ENCODE measurements at regions not wholly inside any gene's neighbourhood (a gene's known extent, or its start where the extent isn't known, plus 50 kb on each side); places are given as distances from the start of the nearest gene placed in this dataset.

DNA sequence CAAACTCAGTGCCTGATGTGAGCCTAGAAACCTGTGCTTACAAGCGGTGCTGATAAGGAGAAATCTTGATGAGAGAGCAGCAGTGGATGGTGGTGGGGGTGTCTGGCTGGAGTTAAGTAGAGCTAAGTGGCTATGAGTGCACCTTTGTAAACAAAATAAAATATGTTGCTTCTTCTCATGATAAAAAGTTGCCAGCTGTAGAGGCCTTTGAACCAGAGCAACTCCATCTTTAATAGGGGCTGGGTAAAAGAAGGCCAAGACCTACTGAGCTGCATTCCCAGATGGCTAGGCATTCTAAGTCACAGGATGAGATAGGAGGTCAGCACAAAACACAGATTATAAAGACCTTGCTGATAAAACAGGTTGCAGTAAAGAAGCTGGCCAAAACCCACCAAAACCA, 107.6 kb upstream of the FAM3C start:
- ChIA-PET CTCF (interaction anchor here (1.2 to 1.8 kb wide), 2 partner anchors 26 to 134 kb away, joined by 3 to 6 read pairs; no protein-coding TSS in a partner anchor), POLR2A (no interaction called here)
- Mint-ChIP-seq H3K4me3 (no peak overlapping the region), H3K9me3 (peaks cover 25% of the 10 kb centered on the region), H3K4me1 (ENCODE audit: low read depth) (peaks cover 16% of the 10 kb centered on the region), H3K27me3 (no peaks in the 10 kb centered on the region), H3K27ac (no peak overlapping the region), H3K36me3 (ENCODE audit: low read depth) (peaks cover 6% of the 10 kb centered on the region)
- ATAC-seq (no peak), DNase-seq (no peak)
- TF ChIP-seq, protein P1, sequence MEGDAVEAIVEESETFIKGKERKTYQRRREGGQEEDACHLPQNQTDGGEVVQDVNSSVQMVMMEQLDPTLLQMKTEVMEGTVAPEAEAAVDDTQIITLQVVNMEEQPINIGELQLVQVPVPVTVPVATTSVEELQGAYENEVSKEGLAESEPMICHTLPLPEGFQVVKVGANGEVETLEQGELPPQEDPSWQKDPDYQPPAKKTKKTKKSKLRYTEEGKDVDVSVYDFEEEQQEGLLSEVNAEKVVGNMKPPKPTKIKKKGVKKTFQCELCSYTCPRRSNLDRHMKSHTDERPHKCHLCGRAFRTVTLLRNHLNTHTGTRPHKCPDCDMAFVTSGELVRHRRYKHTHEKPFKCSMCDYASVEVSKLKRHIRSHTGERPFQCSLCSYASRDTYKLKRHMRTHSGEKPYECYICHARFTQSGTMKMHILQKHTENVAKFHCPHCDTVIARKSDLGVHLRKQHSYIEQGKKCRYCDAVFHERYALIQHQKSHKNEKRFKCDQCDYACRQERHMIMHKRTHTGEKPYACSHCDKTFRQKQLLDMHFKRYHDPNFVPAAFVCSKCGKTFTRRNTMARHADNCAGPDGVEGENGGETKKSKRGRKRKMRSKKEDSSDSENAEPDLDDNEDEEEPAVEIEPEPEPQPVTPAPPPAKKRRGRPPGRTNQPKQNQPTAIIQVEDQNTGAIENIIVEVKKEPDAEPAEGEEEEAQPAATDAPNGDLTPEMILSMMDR (IDR thresholded peaks at IDR 0.05) = no peak
- intact Hi-C loops (cut with micrococcal nuclease) = no loop called here

DNA sequence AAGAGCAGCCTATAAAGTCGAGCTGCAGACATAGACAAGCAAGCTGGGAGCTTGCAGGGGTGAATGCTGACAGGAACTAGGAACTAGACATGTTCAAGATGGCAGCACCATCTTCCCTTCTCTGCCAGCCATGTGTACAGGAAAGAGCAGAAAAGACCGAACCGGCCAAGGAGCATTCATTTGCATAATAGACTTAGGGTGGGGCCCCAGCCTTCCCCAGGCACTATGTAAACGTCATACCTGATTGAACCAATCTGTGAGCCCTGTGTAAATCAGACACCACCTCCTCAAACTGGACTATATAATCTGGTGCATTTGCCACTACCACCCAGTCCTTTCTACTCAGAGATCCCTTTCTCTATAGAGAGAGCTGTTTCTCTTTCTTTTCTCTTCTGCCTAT, 106.9 kb upstream of the FAM3C start:
- H3K4me1 Mint-ChIP-seq (ENCODE audit: low read depth) = peaks cover 16% of the 10 kb centered on the region
- no peaks in the 10 kb centered on the region for H3K27me3 Mint-ChIP-seq
- TF ChIP-seq, protein P1 (IDR thresholded peaks at IDR 0.05) = no peak
- ATAC-seq = no peak
- no peak overlapping the region for H3K27ac Mint-ChIP-seq
- peaks cover 6% of the 10 kb centered on the region for H3K36me3 Mint-ChIP-seq (ENCODE audit: low read depth)
- H3K9me3 Mint-ChIP-seq = peaks cover 25% of the 10 kb centered on the region
- no peak for DNase-seq
- no peak overlapping the region for H3K4me3 Mint-ChIP-seq
- POLR2A ChIA-PET = no interaction called here
- intact Hi-C loops (cut with micrococcal nuclease) = no loop called here
- CTCF ChIA-PET = interaction anchor here (1.2 to 1.8 kb wide), 3 partner anchors 11 to 133 kb away, joined by 3 to 6 read pairs (median 5); no protein-coding TSS in a partner anchor

DNA sequence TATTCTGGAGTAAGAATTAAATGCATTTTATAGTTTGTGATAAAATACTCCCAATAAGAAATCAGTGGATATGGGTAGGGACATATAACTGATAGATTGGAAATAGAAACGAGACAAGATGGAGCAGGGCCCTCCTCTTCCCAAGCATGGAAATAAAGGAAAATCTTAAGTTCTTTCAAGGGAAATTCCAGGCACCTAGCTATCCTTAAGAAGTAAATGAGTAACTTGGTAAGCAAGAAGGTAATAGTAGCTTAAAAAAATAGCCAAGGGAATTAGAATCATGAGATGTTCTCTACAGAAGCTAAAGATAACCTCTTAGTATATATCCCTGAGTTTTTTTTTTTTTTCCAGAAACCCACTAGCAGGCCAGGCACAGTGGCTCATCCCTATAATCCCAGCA, 105.5 kb upstream of the FAM3C start:
- H3K4me3 Mint-ChIP-seq = no peak overlapping the region
- ChIA-PET CTCF (interaction anchor here (1.6 to 1.7 kb wide), 2 partner anchors 13 to 105 kb away, joined by 5 to 6 read pairs; partner anchors contain the start of gene FAM3C), POLR2A (interaction anchor here (0.6 kb wide), 1 partner anchor 72 kb away, joined by 4 read pairs; no protein-coding TSS in a partner anchor)
- H3K27ac Mint-ChIP-seq = no peak overlapping the region
- no peaks in the 10 kb centered on the region for H3K27me3 Mint-ChIP-seq
- intact Hi-C loops (cut with micrococcal nuclease) = no loop called here
- DNase-seq = no peak
- peaks cover 16% of the 10 kb centered on the region for H3K4me1 Mint-ChIP-seq (ENCODE audit: low read depth)
- ATAC-seq = no peak
- TF ChIP-seq, protein P1 (IDR thresholded peaks at IDR 0.05) = no peak
- H3K9me3 Mint-ChIP-seq = peaks cover 25% of the 10 kb centered on the region
- H3K36me3 Mint-ChIP-seq (ENCODE audit: low read depth) = peaks cover 6% of the 10 kb centered on the region

DNA sequence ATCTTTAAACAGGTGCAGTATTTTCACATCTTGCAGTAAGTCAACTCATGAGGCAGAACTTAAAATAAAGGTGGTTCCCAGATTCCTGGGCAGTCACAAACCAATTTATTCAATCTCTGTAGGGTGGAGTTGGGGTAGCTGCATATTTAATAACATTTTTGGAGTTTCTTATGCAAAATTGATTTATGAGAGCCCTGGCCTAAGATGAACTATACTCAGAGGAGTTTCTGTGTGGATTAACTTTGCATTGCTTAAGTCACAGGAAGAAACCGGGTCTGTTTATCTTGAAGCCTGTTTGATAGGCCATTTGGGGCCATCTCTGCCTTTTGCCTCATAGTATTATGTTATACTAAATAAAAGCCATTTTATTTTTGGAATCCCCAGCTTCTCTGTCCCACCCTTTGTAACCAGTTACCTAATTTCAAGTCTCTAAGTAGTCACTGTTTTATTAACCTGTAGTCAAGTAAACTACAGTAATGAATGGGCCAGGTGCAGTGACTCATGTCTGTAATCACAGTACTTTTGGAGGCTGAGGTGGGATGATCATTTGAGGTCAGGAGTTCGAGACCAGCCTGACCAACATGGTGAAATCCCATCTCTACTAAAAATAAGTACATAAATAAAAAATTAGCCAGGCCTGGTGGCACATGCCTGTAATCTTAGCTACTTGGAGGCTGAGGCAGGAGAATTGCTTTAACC, 104.4 kb upstream of the FAM3C start:
- Mint-ChIP-seq H3K27ac (peak overlapping the region; percentile 50), H3K27me3 (no peaks in the 10 kb centered on the region), H3K9me3 (peaks cover 15% of the 10 kb centered on the region), H3K4me3 (no peak overlapping the region), H3K36me3 (ENCODE audit: low read depth) (peaks cover 5% of the 10 kb centered on the region), H3K4me1 (ENCODE audit: low read depth) (peaks cover 17% of the 10 kb centered on the region)
- ChIA-PET CTCF (interaction anchor here (1.6 kb wide), 1 partner anchor 104 kb away, joined by 6 read pairs; the partner anchor contains the start of gene FAM3C), POLR2A (interaction anchor here (0.8 kb wide), 1 partner anchor 30 kb away, joined by 3 read pairs; no protein-coding TSS in a partner anchor)
- ATAC-seq (peak; percentile 17), DNase-seq (peak; percentile 17)
- intact Hi-C loops (cut with micrococcal nuclease) = no loop called here
- TF ChIP-seq, protein P1 (IDR thresholded peaks at IDR 0.05) = no peak

DNA sequence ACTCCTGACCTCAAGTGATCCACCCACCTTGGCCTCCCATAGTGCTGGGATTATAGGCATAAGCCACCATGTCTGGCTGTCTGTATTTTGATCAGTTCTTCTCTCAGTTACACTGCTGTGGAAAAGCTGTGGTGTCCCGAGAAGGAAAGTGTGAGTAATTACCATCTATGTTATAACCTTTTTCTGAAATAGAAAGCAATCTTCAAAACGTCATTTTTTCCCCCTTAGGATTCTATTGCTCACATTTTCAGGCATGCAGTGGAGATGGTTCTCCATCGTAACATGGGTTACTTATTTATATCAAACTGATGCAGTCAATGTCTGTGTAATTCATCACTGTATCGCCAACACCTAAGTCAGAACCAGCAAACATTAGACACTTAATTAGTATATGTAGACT, 103.5 kb upstream of the FAM3C start:
- intact Hi-C loops (cut with micrococcal nuclease) = loop anchor here (5.0 kb wide), 1 partner anchor 48 kb away; no protein-coding TSS in a partner anchor
- H3K27me3 Mint-ChIP-seq = no peaks in the 10 kb centered on the region
- ChIA-PET CTCF (no interaction called here), POLR2A (interaction anchor here (0.8 kb wide), 1 partner anchor 31 kb away, joined by 3 read pairs; no protein-coding TSS in a partner anchor)
- DNase-seq (peak; percentile 71), ATAC-seq (peak; percentile 85)
- peaks cover 9% of the 10 kb centered on the region for H3K9me3 Mint-ChIP-seq
- no peak overlapping the region for H3K4me3 Mint-ChIP-seq
- TF ChIP-seq, protein P1 (IDR thresholded peaks at IDR 0.05) = no peak
- peak overlapping the region; percentile 83 for H3K27ac Mint-ChIP-seq
- H3K36me3 Mint-ChIP-seq (ENCODE audit: low read depth) = no peaks in the 10 kb centered on the region
- peaks cover 18% of the 10 kb centered on the region for H3K4me1 Mint-ChIP-seq (ENCODE audit: low read depth)
